Panc1 (cell line): ENCODE measurements at regions not wholly inside any gene's neighbourhood (a gene's known extent, or its start where the extent isn't known, plus 50 kb on each side); places are given as distances from the start of the nearest gene placed in this dataset.

Source experiments
- ATAC-seq: fragments of 200-7000 bp; cut with Tn5 transposase; 2 replicates; pipeline ENCODE4 v1.9.1; 2020; ENCODE audit warnings: mild to moderate bottlenecking, moderate library complexity
- BruUV-seq: library from RNA; stranded (reverse); fragments of 400-500 nt; replicated peaks from 2 replicates; lab custom pipeline; 2021; lab: Mats Ljungman, UMichigan
- CTCF ChIA-PET: fragments of 300-600 bp; sonication (Branson Sonifier 250); formaldehyde crosslinking; loops from one replicate; lab custom pipeline; 2022; ENCODE audit warnings: antibody characterized with exemption; lab: Charles Lee
- POLR2A ChIA-PET: fragments of 300-600 bp; sonication (Branson Sonifier 250); formaldehyde crosslinking; loops from one replicate; lab custom pipeline; 2022; ENCODE audit warnings: antibody characterized with exemption; lab: Charles Lee
- DNase-seq: peaks from one replicate; pipeline ENCODE4 v3.0.0-alpha.2; 2010; ENCODE audit warnings: low read depth, low spot score
- H3K27ac ChIP-seq: 2 replicates; pipeline ENCODE4 v1.5.1; 2011; ENCODE audit warnings: mild to moderate bottlenecking, low read length, inconsistent platforms
- H3K27me3 ChIP-seq: fragments of 200-500 bp; sonication (Bioruptor generic); 2 replicates; pipeline ENCODE4 v1.6.0; 2014; ENCODE audit warnings: low read length, inconsistent platforms; ENCODE audit not compliant: control insufficient read depth, insufficient read depth
- H3K36me3 ChIP-seq: fragments of 200-500 bp; sonication (Bioruptor generic); 2 replicates; pipeline ENCODE4 v1.5.1; 2014; ENCODE audit warnings: inconsistent platforms, mild to moderate bottlenecking, low read length, moderate library complexity; ENCODE audit not compliant: control insufficient read depth, insufficient read depth
- H3K4me1 ChIP-seq: 2 replicates; pipeline ENCODE4 v1.5.1; 2011; ENCODE audit warnings: inconsistent platforms, mild to moderate bottlenecking, low read length, moderate library complexity; ENCODE audit not compliant: control insufficient read depth, insufficient read depth
- H3K4me3 ChIP-seq, 2 experiments: 2 replicates each; pipeline ENCODE4 v1.5.1; 2011 to 2012; ENCODE audit warnings: low read depth in 2 of 2, low read length in 2 of 2, mild to moderate bottlenecking in 2 of 2, inconsistent platforms in 1 of 2, moderate library complexity in 1 of 2
- H3K9me3 ChIP-seq: fragments of 200-500 bp; sonication (Bioruptor generic); 2 replicates; pipeline ENCODE4 v1.5.1; 2014; ENCODE audit warnings: low read depth, mild to moderate bottlenecking, inconsistent platforms, low read length, moderate library complexity; ENCODE audit not compliant: control insufficient read depth, insufficient read depth
- CTCF ChIP-seq: fragments of 450-650 bp; IDR thresholded peaks from 2 replicates; pipeline ENCODE4 v1.5.1; 2017; ENCODE audit warnings: mild to moderate bottlenecking
- POLR2AphosphoS5 ChIP-seq: IDR thresholded peaks from 2 replicates; pipeline ENCODE4 v1.6.1; 2012; ENCODE audit warnings: mild to moderate bottlenecking, low read depth, low read length, moderate library complexity
- REST ChIP-seq, 2 experiments: IDR thresholded peaks; 2 replicates each; pipeline ENCODE4 v1.6.1; 2011 to 2012; ENCODE audit warnings: low read depth in 2 of 2, control low read depth in 1 of 2, low read length in 1 of 2, mild to moderate bottlenecking in 1 of 2, moderate library complexity in 1 of 2; ENCODE audit not compliant: insufficient read depth in 1 of 2
- SIN3A ChIP-seq: IDR thresholded peaks from 2 replicates; pipeline ENCODE4 v1.6.1; 2012; ENCODE audit warnings: low read depth, mild to moderate bottlenecking, low read length, moderate library complexity, borderline replicate concordance; ENCODE audit not compliant: insufficient read depth
- TCF7L2 ChIP-seq: IDR thresholded peaks from 2 replicates; pipeline ENCODE4 v1.6.1; 2011; ENCODE audit warnings: mild to moderate bottlenecking, low read depth, low read length, inconsistent platforms
- in situ Hi-C: cut with HindIII; loops from 2 replicates; pipeline ENCODE4 v1.10.0; 2016; ENCODE audit warnings: low sequenced_read_pairs, low pct_unique_long_range_greater_than_20kb
- intact Hi-C: fragments of 100-400 bp; cut with micrococcal nuclease; formaldehyde crosslinking; loops from one replicate; pipeline ENCODE4 v1.10.0; 2022; ENCODE audit not compliant: unreplicated experiment

- ChIA-PET CTCF (no interaction called here), POLR2A (no interaction called here)
- H3K4me1 ChIP-seq, result no peaks in the 10 kb centered on the region
- intact Hi-C loops, result no loop called here
- peaks cover 5% of the 10 kb centered on the region; the same call in 1 of the 2 replicates for H3K27me3 ChIP-seq
- no peak for TF ChIP-seq TCF7L2
- no peak for TF ChIP-seq REST (IDR thresholded peaks at IDR 0.05; ENCODE audit: insufficient read depth in 1 of 2, low read depth in 2 of 2, low read length in 1 of 2)
- TF ChIP-seq POLR2AphosphoS5, result no peak
- no peaks in the 10 kb centered on the region for H3K9me3 ChIP-seq
- no peak for ATAC-seq
- H3K4me3 ChIP-seq, result no peak overlapping the region
- H3K27ac ChIP-seq, result no peak overlapping the region
- H3K36me3 ChIP-seq, result no peaks in the 10 kb centered on the region
- no peak for DNase-seq
- in situ Hi-C loops, result no loop called here
- no TSS peak for BruUV-seq
These were observed 50.8 kb upstream of the IFRD1 start for GRCh38 chr7:112399501-112399900.

DNA sequence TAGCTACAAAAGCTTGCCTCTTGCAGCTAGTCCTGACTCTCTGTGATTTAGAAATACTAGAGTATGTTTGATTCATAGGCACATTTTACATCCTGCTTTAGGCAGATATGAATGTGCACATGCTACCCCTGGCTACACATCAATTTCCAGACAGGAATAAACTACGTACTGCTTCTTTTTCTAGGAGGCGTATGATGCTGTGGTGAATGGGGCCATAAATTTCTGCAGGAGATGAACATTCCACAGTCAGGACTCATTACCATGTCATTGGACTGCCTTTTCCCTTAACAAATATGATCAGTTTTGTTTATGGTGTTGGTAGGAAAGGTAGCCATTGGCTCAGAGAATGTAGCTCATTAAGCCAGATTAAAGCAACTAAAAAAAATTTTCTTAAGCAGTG lies 50.1 kb upstream of the IFRD1 start:
- ATAC-seq (no peak), DNase-seq (no peak)
- no peak for TF ChIP-seq POLR2AphosphoS5
- TF ChIP-seq CTCF, result no peak
- TF ChIP-seq TCF7L2, result no peak
- no peak for TF ChIP-seq REST (IDR thresholded peaks at IDR 0.05; ENCODE audit: insufficient read depth in 1 of 2, low read depth in 2 of 2, low read length in 1 of 2)
- TF ChIP-seq SIN3A, result no peak
- Histone ChIP-seq H3K4me1 (no peaks in the 10 kb centered on the region), H3K36me3 (no peaks in the 10 kb centered on the region), H3K27me3 (peaks cover 5% of the 10 kb centered on the region; the same call in 1 of the 2 replicates), H3K4me3 (no peak overlapping the region), H3K9me3 (no peaks in the 10 kb centered on the region), H3K27ac (no peak overlapping the region)
- ChIA-PET POLR2A (no interaction called here), CTCF (no interaction called here)
- in situ Hi-C loops, result no loop called here
- intact Hi-C loops, result no loop called here
- no TSS peak for BruUV-seq
